SU-DHL-6 (cell line): ENCODE measurements at regions not wholly inside any gene's neighbourhood (a gene's known extent, or its start where the extent isn't known, plus 50 kb on each side); places are given as distances from the start of the nearest gene placed in this dataset.
"Not testable (repeated sequence)": the region's sequence is repeated elsewhere in the genome, so short reads cannot be mapped to it uniquely, and the experiment has no call there.

Experiments used
- H2AFZ ChIP-seq: fragments of 200-600 bp; sonication (generic); 2 replicates; pipeline ENCODE4 v1.6.1; 2014; ENCODE audit warnings: low read depth, mild to moderate bottlenecking, moderate library complexity, mixed read lengths, antibody characterized with exemption, low read length; ENCODE audit not compliant: severe bottlenecking
- H3F3A ChIP-seq: fragments of 200-600 bp; shearing (Covaris generic); 2 replicates; pipeline ENCODE4 v1.6.0; 2016; ENCODE audit warnings: antibody characterized with exemption, mild to moderate bottlenecking; ENCODE audit not compliant: insufficient read depth
- H3K27ac ChIP-seq: fragments of 200-600 bp; sonication (generic); 2 replicates; pipeline ENCODE4 v1.5.1; 2016; ENCODE audit warnings: low read depth, mild to moderate bottlenecking, low read length, moderate library complexity, mixed read lengths
- H3K27me3 ChIP-seq: fragments of 200-600 bp; sonication (generic), shearing (Covaris generic); 2 replicates; pipeline ENCODE4 v1.6.0; 2014; ENCODE audit warnings: mild to moderate bottlenecking, low read length
- H3K36me3 ChIP-seq: fragments of 200-600 bp; sonication (generic); 2 replicates; pipeline ENCODE4 v1.6.1; 2014; ENCODE audit warnings: mild to moderate bottlenecking, low read length, mixed read lengths
- H3K4me2 ChIP-seq: fragments of 300-600, 200-600 bp; shearing (Covaris generic), sonication (generic); 2 replicates; pipeline ENCODE4 v1.6.0; 2014; ENCODE audit warnings: low read length, low read depth, mild to moderate bottlenecking; ENCODE audit not compliant: poor library complexity, severe bottlenecking
- H3K4me3 ChIP-seq: fragments of 200-600 bp; sonication (generic); 2 replicates; pipeline ENCODE4 v1.5.1; 2014; ENCODE audit warnings: antibody characterized with exemption, low read length, mild to moderate bottlenecking, mixed read lengths; ENCODE audit not compliant: insufficient read depth, poor library complexity, severe bottlenecking
- H3K79me2 ChIP-seq: fragments of 200-600 bp; sonication (generic); 2 replicates; pipeline ENCODE4 v1.6.1; 2014; ENCODE audit warnings: mild to moderate bottlenecking, low read length, moderate library complexity; ENCODE audit not compliant: insufficient read depth
- H3K9ac ChIP-seq: fragments of 200-600 bp; sonication (generic); 2 replicates; pipeline ENCODE4 v1.7.0; 2014; ENCODE audit warnings: mild to moderate bottlenecking, low read length
- H3K9me2 ChIP-seq: fragments of 200-600 bp; sonication (generic); replicated peaks from 2 replicates; pipeline ENCODE4 v1.6.1; 2014; ENCODE audit warnings: low read length; ENCODE audit not compliant: insufficient read depth
- H3K9me3 ChIP-seq: fragments of 200-600 bp; sonication (generic); 2 replicates; pipeline ENCODE4 v1.6.1; 2014; ENCODE audit warnings: low read length, mixed read lengths; ENCODE audit not compliant: insufficient read depth
- H4K20me1 ChIP-seq: fragments of 200-600 bp; sonication (generic); 2 replicates; pipeline ENCODE4 v1.6.1; 2014; ENCODE audit warnings: low read depth, mild to moderate bottlenecking, antibody characterized with exemption, low read length, moderate library complexity, mixed read lengths
- CTCF ChIP-seq: fragments of 200-600 bp; sonication (generic); IDR thresholded peaks from one replicate; pipeline ENCODE4 v1.5.1; 2017; ENCODE audit warnings: antibody characterized with exemption, mild to moderate bottlenecking, low read length, moderate library complexity; ENCODE audit not compliant: insufficient read depth, poor library complexity, severe bottlenecking
- EZH2phosphoT487 ChIP-seq: fragments of 200-600 bp; sonication (generic), shearing (Covaris generic); conservative IDR thresholded peaks from 2 replicates; pipeline ENCODE4 v1.6.1; 2018; ENCODE audit warnings: mild to moderate bottlenecking, antibody characterized with exemption, low read length, moderate library complexity, mixed read lengths

- Histone ChIP-seq H3K4me2 (no peak overlapping the region), H3K9me2 (no peaks in the 10 kb centered on the region), H3K79me2 (no peaks in the 10 kb centered on the region), H2AFZ (no peak overlapping the region), H3K27ac (no peak overlapping the region), H3K4me3 (no peak overlapping the region), H3K36me3 (no peaks in the 10 kb centered on the region), H3K27me3 (no peaks in the 10 kb centered on the region), H3K9me3 (no peaks in the 10 kb centered on the region; the same call in 1 of the 2 replicates), H4K20me1 (no peaks in the 10 kb centered on the region), H3K9ac (no peak overlapping the region), H3F3A (no peaks in the 10 kb centered on the region)
- TF ChIP-seq CTCF (no peak), EZH2phosphoT487 (no peak)
Measured at GRCh38 chr4:128649575-128650205, 159.8 kb upstream of the JADE1 start.

- H3K4me3 ChIP-seq = no peak overlapping the region
- no peaks in the 10 kb centered on the region for H3K9me3 ChIP-seq
- H3K4me2 ChIP-seq = no peak overlapping the region
- no peaks in the 10 kb centered on the region for H4K20me1 ChIP-seq
- TF ChIP-seq EZH2phosphoT487 (no peak), CTCF (no peak)
- no peak overlapping the region for H3K27ac ChIP-seq
- no peaks in the 10 kb centered on the region for H3K79me2 ChIP-seq
- no peak overlapping the region for H3K9ac ChIP-seq
- H3F3A ChIP-seq = no peaks in the 10 kb centered on the region
- no peak overlapping the region for H2AFZ ChIP-seq
- H3K9me2 ChIP-seq = no peaks in the 10 kb centered on the region
- H3K27me3 ChIP-seq = no peaks in the 10 kb centered on the region
- no peaks in the 10 kb centered on the region for H3K36me3 ChIP-seq
Measured at GRCh38 chr4:128649161-128649560, 160.3 kb upstream of the JADE1 start.

GRCh38 chr4:128648021-128648420 is 161.5 kb upstream of the JADE1 start:
- Histone ChIP-seq H3K27me3 (no peaks in the 10 kb centered on the region), H3K9me2 (no peaks in the 10 kb centered on the region), H3K79me2 (no peaks in the 10 kb centered on the region), H2AFZ (no peak overlapping the region), H3K27ac (no peak overlapping the region), H3K9me3 (no peaks in the 10 kb centered on the region), H3K4me3 (no peak overlapping the region), H3F3A (no peaks in the 10 kb centered on the region), H3K36me3 (no peaks in the 10 kb centered on the region), H4K20me1 (no peaks in the 10 kb centered on the region), H3K9ac (no peak overlapping the region), H3K4me2 (no peak overlapping the region)
- TF ChIP-seq EZH2phosphoT487 (no peak), CTCF (no peak)

GRCh38 chr4:128646893-128647292 is 162.6 kb upstream of the JADE1 start:
- not testable (repeated sequence) for H3K9ac ChIP-seq, H3K79me2 ChIP-seq, H3K9me3 ChIP-seq, H3K27ac ChIP-seq, H3K9me2 ChIP-seq, H3F3A ChIP-seq, H3K4me2 ChIP-seq, H4K20me1 ChIP-seq, H3K36me3 ChIP-seq, H2AFZ ChIP-seq, H3K4me3 ChIP-seq, H3K27me3 ChIP-seq

- not testable (repeated sequence) for H3K27ac ChIP-seq, H4K20me1 ChIP-seq, H3K4me2 ChIP-seq, H3K9me2 ChIP-seq, H3K36me3 ChIP-seq, H3K9me3 ChIP-seq, H3K9ac ChIP-seq, H2AFZ ChIP-seq, H3K27me3 ChIP-seq, H3K79me2 ChIP-seq, H3K4me3 ChIP-seq, H3F3A ChIP-seq
Measured at GRCh38 chr4:128644693-128645654, 164.5 kb upstream of the JADE1 start.
